Gastroesophageal sphincter (tissue), 4 donors: ENCODE measurements at regions not wholly inside any gene's neighbourhood (a gene's known extent, or its start where the extent isn't known, plus 50 kb on each side); places are given as distances from the start of the nearest gene placed in this dataset.

Experiments
- ATAC-seq: fragments of 150-250 bp; one replicate; pipeline ENCODE4 v1.9.1; 2016; ENCODE audit warnings: mild to moderate bottlenecking, moderate library complexity
- H3K27ac ChIP-seq, 4 donors: fragments of 200-600 bp; sonication (generic) in 3 of 4; 1 replicate in 3 of 4; 2 replicates in 1 of 4; pipeline ENCODE4 v1.5.1; 2016 to 2019
- H3K27me3 ChIP-seq: fragments of 200-600 bp; sonication (generic); one replicate; pipeline ENCODE4 v1.5.1; 2019
- H3K36me3 ChIP-seq, 2 donors: fragments of 200-600 bp; sonication (generic); one replicate each; pipeline ENCODE4 v1.5.1; 2019; ENCODE audit warnings: control low read depth in 1 of 2
- H3K4me1 ChIP-seq, 3 donors: fragments of 200-600 bp; sonication (generic); 1 replicate in 2 of 3; 2 replicates in 1 of 3; pipeline ENCODE4 v1.5.1; 2016 to 2019; ENCODE audit warnings: control low read depth in 2 of 3
- H3K4me3 ChIP-seq, 2 donors: fragments of 200-600 bp; sonication (generic); one replicate each; pipeline ENCODE4 v1.5.1; 2019; ENCODE audit warnings: mild to moderate bottlenecking in 1 of 2, moderate library complexity in 1 of 2
- H3K9me3 ChIP-seq, 3 donors: fragments of 200-600 bp; sonication (generic); one replicate each; pipeline ENCODE4 v1.5.1; 2017 to 2019; ENCODE audit warnings: control low read depth in 2 of 3
- EP300 ChIP-seq: sonication (generic); formaldehyde crosslinking; IDR thresholded peaks from one replicate; pipeline ENCODE4 v1.6.1; 2017; ENCODE audit warnings: antibody characterized with exemption, mild to moderate bottlenecking
- POLR2A ChIP-seq, 2 donors: fragments of 450-650 bp; IDR thresholded peaks; one replicate each; pipeline ENCODE4 v1.6.1; 2017; ENCODE audit warnings: antibody characterized with exemption in 2 of 2, mild to moderate bottlenecking in 2 of 2, moderate library complexity in 1 of 2
- POLR2AphosphoS5 ChIP-seq: sonication (generic); formaldehyde crosslinking; IDR thresholded peaks from one replicate; pipeline ENCODE4 v1.6.1; 2017; ENCODE audit warnings: antibody characterized with exemption
- WGBS, 2 donors: methylation state at CpG; one replicate each; pipeline ENCODE4 v1.1.5; 2018; ENCODE audit warnings: low coverage in 1 of 2; 5-methylcytosine and 5-hydroxymethylcytosine counted together
- TF ChIP-seq, protein P1 (sequence below), 4 experiments: fragments of 200-600 bp in 2 of 4; fragments of 450-650 bp in 2 of 4; sonication (generic) in 1 of 4; IDR thresholded peaks; one replicate each; pipeline ENCODE4 v1.5.1; 2017 to 2019; ENCODE audit warnings: antibody characterized with exemption in 4 of 4, mild to moderate bottlenecking in 2 of 4, moderate library complexity in 2 of 4

- Histone ChIP-seq H3K36me3 (no peaks in the 10 kb centered on the region), H3K27ac (no peak overlapping the region), H3K27me3 (no peaks in the 10 kb centered on the region), H3K4me1 (no peaks in the 10 kb centered on the region), H3K9me3 (no peaks in the 10 kb centered on the region), H3K4me3 (no peak overlapping the region)
- TF ChIP-seq POLR2A (IDR thresholded peaks at IDR 0.05) (no peak), POLR2AphosphoS5 (no peak), EP300 (no peak)
- TF ChIP-seq, protein P1, sequence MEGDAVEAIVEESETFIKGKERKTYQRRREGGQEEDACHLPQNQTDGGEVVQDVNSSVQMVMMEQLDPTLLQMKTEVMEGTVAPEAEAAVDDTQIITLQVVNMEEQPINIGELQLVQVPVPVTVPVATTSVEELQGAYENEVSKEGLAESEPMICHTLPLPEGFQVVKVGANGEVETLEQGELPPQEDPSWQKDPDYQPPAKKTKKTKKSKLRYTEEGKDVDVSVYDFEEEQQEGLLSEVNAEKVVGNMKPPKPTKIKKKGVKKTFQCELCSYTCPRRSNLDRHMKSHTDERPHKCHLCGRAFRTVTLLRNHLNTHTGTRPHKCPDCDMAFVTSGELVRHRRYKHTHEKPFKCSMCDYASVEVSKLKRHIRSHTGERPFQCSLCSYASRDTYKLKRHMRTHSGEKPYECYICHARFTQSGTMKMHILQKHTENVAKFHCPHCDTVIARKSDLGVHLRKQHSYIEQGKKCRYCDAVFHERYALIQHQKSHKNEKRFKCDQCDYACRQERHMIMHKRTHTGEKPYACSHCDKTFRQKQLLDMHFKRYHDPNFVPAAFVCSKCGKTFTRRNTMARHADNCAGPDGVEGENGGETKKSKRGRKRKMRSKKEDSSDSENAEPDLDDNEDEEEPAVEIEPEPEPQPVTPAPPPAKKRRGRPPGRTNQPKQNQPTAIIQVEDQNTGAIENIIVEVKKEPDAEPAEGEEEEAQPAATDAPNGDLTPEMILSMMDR (IDR thresholded peaks at IDR 0.05), result no peak
- 85 to 100% methylated on average over 1 to 3 of the region's 4 CpGs for WGBS, 2 donors
- ATAC-seq, result no peak
Measured at GRCh38 chr1:191608367-191608766, 549.9 kb upstream of the RGS18 start.

DNA sequence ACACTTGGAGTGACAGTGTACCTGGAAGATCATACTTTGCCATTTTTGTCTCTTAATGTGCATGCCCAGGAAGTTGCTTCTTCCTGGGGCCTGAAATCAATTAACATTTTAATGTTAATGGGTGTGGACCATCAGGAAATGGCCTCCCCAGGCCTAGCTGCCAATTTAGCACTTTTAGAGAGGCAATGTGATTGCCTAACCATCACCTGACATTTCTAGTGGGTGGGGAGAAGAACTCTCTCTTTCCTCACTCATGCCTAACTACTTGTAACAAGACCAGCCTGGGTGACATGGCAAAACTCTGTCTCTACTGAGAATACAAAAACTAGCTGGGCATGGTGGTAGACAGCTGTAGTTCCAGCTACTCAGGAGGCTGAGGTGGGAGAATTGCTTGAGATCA, 549.0 kb upstream of the RGS18 start:
- no peaks in the 10 kb centered on the region for H3K4me1 ChIP-seq
- H3K27ac ChIP-seq, result no peak overlapping the region
- H3K27me3 ChIP-seq, result no peaks in the 10 kb centered on the region
- H3K9me3 ChIP-seq, result no peaks in the 10 kb centered on the region
- ATAC-seq, result no peak
- H3K4me3 ChIP-seq, result no peak overlapping the region
- TF ChIP-seq EP300 (no peak), POLR2A (IDR thresholded peaks at IDR 0.05) (no peak), POLR2AphosphoS5 (no peak)
- TF ChIP-seq, protein P1 (IDR thresholded peaks at IDR 0.05), result no peak
- H3K36me3 ChIP-seq, result no peaks in the 10 kb centered on the region

DNA sequence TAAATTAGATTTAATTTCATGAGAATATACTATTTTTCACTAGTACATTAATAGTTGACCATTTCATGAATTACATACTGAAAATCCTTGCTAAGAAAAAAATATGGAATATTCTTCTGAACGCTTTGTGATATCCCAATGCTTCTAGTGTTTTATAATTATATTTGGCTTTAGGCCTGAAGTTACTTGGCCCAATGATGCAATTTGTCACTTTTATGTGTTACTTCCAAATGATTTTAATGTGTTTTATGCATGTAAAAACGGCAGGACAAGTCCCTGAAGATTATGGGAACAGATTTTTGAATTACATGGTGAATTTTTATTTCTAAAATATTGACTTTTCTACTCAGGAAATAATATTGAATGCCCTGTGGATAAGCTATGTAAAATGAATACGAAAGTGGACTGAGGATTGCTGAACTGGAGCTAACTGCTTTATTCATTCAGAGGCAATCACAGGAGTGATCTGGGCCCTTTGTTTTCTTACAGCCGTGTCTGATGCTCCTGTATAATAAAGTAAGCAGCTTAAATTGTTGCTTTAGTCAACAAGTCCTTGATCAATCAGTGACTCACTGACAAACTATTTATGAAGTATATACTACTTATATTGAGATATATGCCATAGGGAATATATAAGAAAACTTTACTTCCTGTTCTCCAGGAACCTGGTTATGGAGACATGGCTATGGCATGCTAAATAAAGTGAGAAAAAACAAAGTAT, 543.0 kb upstream of the RGS18 start:
- H3K4me3 ChIP-seq, result no peak overlapping the region
- no peak for ATAC-seq
- H3K36me3 ChIP-seq, result no peaks in the 10 kb centered on the region
- TF ChIP-seq, protein P1 (IDR thresholded peaks at IDR 0.05), result no peak
- TF ChIP-seq EP300 (no peak), POLR2AphosphoS5 (no peak), POLR2A (IDR thresholded peaks at IDR 0.05) (no peak)
- H3K27ac ChIP-seq, result no peak overlapping the region
- no peaks in the 10 kb centered on the region for H3K27me3 ChIP-seq
- WGBS, 2 donors, result 66 to 69% methylated on average over 3 to 4 of the region's 4 CpGs
- H3K9me3 ChIP-seq, result no peaks in the 10 kb centered on the region
- no peaks in the 10 kb centered on the region for H3K4me1 ChIP-seq

GRCh38 chr1:191618181-191618580, 540.1 kb upstream of the RGS18 start:
- Histone ChIP-seq H3K27me3 (no peaks in the 10 kb centered on the region), H3K4me1 (no peaks in the 10 kb centered on the region), H3K4me3 (no peak overlapping the region), H3K27ac (no peak overlapping the region), H3K36me3 (no peaks in the 10 kb centered on the region), H3K9me3 (no peaks in the 10 kb centered on the region)
- ATAC-seq, result no peak
- 40 to 63% methylated on average over 2 of the region's 2 CpGs for WGBS, 2 donors
- TF ChIP-seq POLR2AphosphoS5 (no peak), POLR2A (IDR thresholded peaks at IDR 0.05) (no peak), EP300 (no peak)
- TF ChIP-seq, protein P1 (IDR thresholded peaks at IDR 0.05), result no peak

GRCh38 chr1:191620883-191621282, 537.4 kb upstream of the RGS18 start:
- no peaks in the 10 kb centered on the region for H3K4me1 ChIP-seq
- TF ChIP-seq, protein P1 (IDR thresholded peaks at IDR 0.05), result no peak
- TF ChIP-seq POLR2A (IDR thresholded peaks at IDR 0.05) (no peak), EP300 (no peak), POLR2AphosphoS5 (no peak)
- no peaks in the 10 kb centered on the region for H3K27me3 ChIP-seq
- H3K4me3 ChIP-seq, result no peak overlapping the region
- H3K27ac ChIP-seq, result no peak overlapping the region
- no peaks in the 10 kb centered on the region for H3K9me3 ChIP-seq
- no peaks in the 10 kb centered on the region for H3K36me3 ChIP-seq
- ATAC-seq, result no peak
